HG03159 (cell line): ENCODE measurements at regions not wholly inside any gene's neighbourhood (a gene's known extent, or its start where the extent isn't known, plus 50 kb on each side); places are given as distances from the start of the nearest gene placed in this dataset.
"Not testable (repeated sequence)": the region's sequence is repeated elsewhere in the genome, so short reads cannot be mapped to it uniquely, and the experiment has no call there.

Experiments used
- ATAC-seq: cut with Tn5 transposase; IDR thresholded peaks from one replicate; pipeline ENCODE4 v1.9.1; 2021; ENCODE audit warnings: mild to moderate bottlenecking, moderate library complexity; ENCODE audit not compliant: unreplicated experiment

DNA sequence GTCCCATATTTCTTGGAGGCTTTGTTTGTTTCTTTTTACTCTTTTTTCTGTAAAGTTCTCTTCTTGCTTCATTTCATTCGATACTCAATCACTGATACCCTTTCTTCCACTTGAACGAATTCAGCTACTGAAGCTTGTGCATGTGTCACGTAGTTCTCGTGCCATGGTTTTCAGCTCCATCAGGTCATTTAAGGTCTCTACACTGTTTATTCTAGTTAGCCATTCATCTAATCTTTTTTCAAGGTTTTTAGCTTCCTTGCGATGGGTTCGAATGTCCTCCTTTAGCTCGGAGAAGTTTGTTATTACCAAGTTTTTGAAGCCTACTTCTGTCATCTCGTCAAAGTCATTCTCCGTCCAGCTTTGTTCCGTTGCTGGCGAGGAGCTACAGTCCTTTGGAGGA, 55.6 kb upstream of the CRYM start:
- ATAC-seq = not testable (repeated sequence)
